ENCODE measurements at regions not wholly inside any gene's neighbourhood (a gene's known extent, or its start where the extent isn't known, plus 50 kb on each side); places are given as distances from the start of the nearest gene placed in this dataset.

- Mint-ChIP-seq H3K9me3 (peaks cover 5% of the 10 kb centered on the region), H3K4me1 (peaks cover 13% of the 10 kb centered on the region), H3K4me3 (no peak overlapping the region), H3K27me3 (no peaks in the 10 kb centered on the region), H3K27ac (no peak overlapping the region), H3K36me3 (peaks cover 6% of the 10 kb centered on the region)
- ATAC-seq (ENCODE audit: low read depth) (no peak), DNase-seq (no peak)
- POLR2A ChIA-PET, result interaction anchor here (1.5 kb wide), 1 partner anchor 12 kb away, joined by 3 read pairs; no protein-coding TSS in a partner anchor
Measured at GRCh38 chr3:18669374-18669773, 244.2 kb upstream of the SATB1 start.

- no peak for ATAC-seq (ENCODE audit: low read depth)
Measured at GRCh38 chr3:18667552-18667951, 242.4 kb upstream of the SATB1 start.

GRCh38 chr3:18666655-18667054, 241.5 kb upstream of the SATB1 start:
- H3K9me3 Mint-ChIP-seq, result peaks cover 11% of the 10 kb centered on the region

More at GRCh38 chr3:18667552-18667951, 242.4 kb upstream of the SATB1 start:
- no peak overlapping the region for H3K4me3 Mint-ChIP-seq
- H3K9me3 Mint-ChIP-seq, result peaks cover 9% of the 10 kb centered on the region
- DNase-seq, result no peak
- no peak overlapping the region for H3K27ac Mint-ChIP-seq
- POLR2A ChIA-PET, result interaction anchor here (0.6 kb wide), 1 partner anchor 235 kb away, joined by 4 read pairs; no protein-coding TSS in a partner anchor
- H3K4me1 Mint-ChIP-seq, result peaks cover 14% of the 10 kb centered on the region
- H3K36me3 Mint-ChIP-seq, result peaks cover 12% of the 10 kb centered on the region
- no peaks in the 10 kb centered on the region for H3K27me3 Mint-ChIP-seq

GRCh38 chr3:18660059-18660458, 234.9 kb upstream of the SATB1 start:
- Mint-ChIP-seq H3K4me3 (no peak overlapping the region), H3K9me3 (peaks cover 9% of the 10 kb centered on the region), H3K36me3 (peaks cover 22% of the 10 kb centered on the region), H3K4me1 (peaks cover 34% of the 10 kb centered on the region), H3K27me3 (no peaks in the 10 kb centered on the region), H3K27ac (no peak overlapping the region)
- POLR2A ChIA-PET, result interaction anchor here (0.7 kb wide), 1 partner anchor 14 kb away, joined by 3 read pairs; no protein-coding TSS in a partner anchor
- DNase-seq, result no peak
- ATAC-seq (ENCODE audit: low read depth), result no peak

More at GRCh38 chr3:18666655-18667054, 241.5 kb upstream of the SATB1 start:
- peaks cover 18% of the 10 kb centered on the region for H3K36me3 Mint-ChIP-seq
- no peak overlapping the region for H3K4me3 Mint-ChIP-seq
- DNase-seq (no peak), ATAC-seq (ENCODE audit: low read depth) (no peak)
- H3K27me3 Mint-ChIP-seq, result no peaks in the 10 kb centered on the region
- H3K27ac Mint-ChIP-seq, result no peak overlapping the region
- H3K4me1 Mint-ChIP-seq, result peaks cover 11% of the 10 kb centered on the region
- POLR2A ChIA-PET, result no interaction called here

- DNase-seq, result peak; percentile 34
- Mint-ChIP-seq H3K27ac (peak overlapping the region; percentile 58), H3K9me3 (peaks cover 10% of the 10 kb centered on the region), H3K4me3 (peak overlapping the region; percentile 39), H3K4me1 (peaks cover 36% of the 10 kb centered on the region), H3K27me3 (no peaks in the 10 kb centered on the region), H3K36me3 (peaks cover 21% of the 10 kb centered on the region)
- POLR2A ChIA-PET, result interaction anchor here (0.8 to 1.9 kb wide), 6 partner anchors 11 to 100 kb away, joined by 3 to 6 read pairs (median 4); no protein-coding TSS in a partner anchor
- ATAC-seq (ENCODE audit: low read depth), result peak; percentile 73
Measured at GRCh38 chr3:18657858-18658820, 233.0 kb upstream of the SATB1 start.

- peaks cover 36% of the 10 kb centered on the region for H3K4me1 Mint-ChIP-seq
Measured at GRCh38 chr3:18656866-18657265, 231.7 kb upstream of the SATB1 start.

GRCh38 chr3:18656410-18656809, 231.3 kb upstream of the SATB1 start:
- Mint-ChIP-seq H3K9me3 (peaks cover 5% of the 10 kb centered on the region), H3K36me3 (peaks cover 9% of the 10 kb centered on the region), H3K27me3 (no peaks in the 10 kb centered on the region), H3K27ac (peak overlapping the region; percentile 6), H3K4me3 (peak overlapping the region; percentile 17), H3K4me1 (peaks cover 40% of the 10 kb centered on the region)
- POLR2A ChIA-PET, result interaction anchor here (1.7 kb wide), 1 partner anchor 11 kb away, joined by 6 read pairs; no protein-coding TSS in a partner anchor
- DNase-seq, result no peak
- ATAC-seq (ENCODE audit: low read depth), result peak; percentile 58

More at GRCh38 chr3:18656866-18657265, 231.7 kb upstream of the SATB1 start:
- H3K27ac Mint-ChIP-seq, result peak overlapping the region; percentile 5
- peak overlapping the region; percentile 17 for H3K4me3 Mint-ChIP-seq
- no peak for ATAC-seq (ENCODE audit: low read depth)
- no peaks in the 10 kb centered on the region for H3K27me3 Mint-ChIP-seq
- DNase-seq, result no peak
- H3K36me3 Mint-ChIP-seq, result peaks cover 13% of the 10 kb centered on the region
- POLR2A ChIA-PET, result interaction anchor here (1.7 kb wide), 1 partner anchor 11 kb away, joined by 6 read pairs; no protein-coding TSS in a partner anchor
- peaks cover 5% of the 10 kb centered on the region for H3K9me3 Mint-ChIP-seq

- POLR2A ChIA-PET, result interaction anchor here (1.7 kb wide), 1 partner anchor 10 kb away, joined by 6 read pairs; no protein-coding TSS in a partner anchor
- Mint-ChIP-seq H3K27me3 (no peaks in the 10 kb centered on the region), H3K36me3 (peaks cover 3% of the 10 kb centered on the region), H3K9me3 (peaks cover 2% of the 10 kb centered on the region), H3K4me1 (peaks cover 39% of the 10 kb centered on the region), H3K27ac (no peak overlapping the region), H3K4me3 (no peak overlapping the region)
- ATAC-seq (ENCODE audit: low read depth), result no peak
- no peak for DNase-seq
Measured at GRCh38 chr3:18655827-18656226, 230.7 kb upstream of the SATB1 start.

- H3K36me3 Mint-ChIP-seq, result peaks cover 2% of the 10 kb centered on the region
- POLR2A ChIA-PET, result no interaction called here
- peaks cover 48% of the 10 kb centered on the region for H3K4me1 Mint-ChIP-seq
- peaks cover 2% of the 10 kb centered on the region for H3K9me3 Mint-ChIP-seq
- H3K27me3 Mint-ChIP-seq, result no peaks in the 10 kb centered on the region
- DNase-seq (no peak), ATAC-seq (ENCODE audit: low read depth) (no peak)
- H3K27ac Mint-ChIP-seq, result no peak overlapping the region
- no peak overlapping the region for H3K4me3 Mint-ChIP-seq
Measured at GRCh38 chr3:18652781-18653180, 227.6 kb upstream of the SATB1 start.

- Mint-ChIP-seq H3K27ac (peak overlapping the region; percentile 39), H3K9me3 (peaks cover 4% of the 10 kb centered on the region), H3K4me3 (no peak overlapping the region), H3K27me3 (no peaks in the 10 kb centered on the region), H3K36me3 (peaks cover 13% of the 10 kb centered on the region), H3K4me1 (peaks cover 33% of the 10 kb centered on the region)
- no peak for ATAC-seq (ENCODE audit: low read depth)
- POLR2A ChIA-PET, result interaction anchor here (0.7 to 1.5 kb wide), 2 partner anchors 62 to 66 kb away, joined by 4 to 5 read pairs; no protein-coding TSS in a partner anchor
- DNase-seq, result no peak
Measured at GRCh38 chr3:18650731-18651130, 225.6 kb upstream of the SATB1 start.

GRCh38 chr3:18649666-18650363, 224.7 kb upstream of the SATB1 start:
- Mint-ChIP-seq H3K9me3 (peaks cover 4% of the 10 kb centered on the region), H3K27me3 (no peaks in the 10 kb centered on the region), H3K27ac (peak overlapping the region; percentile 79), H3K4me3 (peak overlapping the region; percentile 50), H3K36me3 (peaks cover 19% of the 10 kb centered on the region), H3K4me1 (peaks cover 35% of the 10 kb centered on the region)
- no peak for DNase-seq
- ATAC-seq (ENCODE audit: low read depth), result peak; percentile 84
- POLR2A ChIA-PET, result interaction anchor here (0.6 to 1.5 kb wide), 6 partner anchors 62 to 217 kb away, joined by 3 to 5 read pairs (median 4); no protein-coding TSS in a partner anchor

- Mint-ChIP-seq H3K36me3 (peaks cover 21% of the 10 kb centered on the region), H3K4me3 (no peak overlapping the region), H3K9me3 (peaks cover 6% of the 10 kb centered on the region), H3K4me1 (peaks cover 38% of the 10 kb centered on the region), H3K27ac (peak overlapping the region; percentile 79), H3K27me3 (no peaks in the 10 kb centered on the region)
- POLR2A ChIA-PET, result interaction anchor here (0.6 to 1.5 kb wide), 6 partner anchors 63 to 1373 kb away, joined by 3 to 5 read pairs (median 4); no protein-coding TSS in a partner anchor
- ATAC-seq (ENCODE audit: low read depth) (no peak), DNase-seq (no peak)
Measured at GRCh38 chr3:18648868-18649462, 223.8 kb upstream of the SATB1 start.

Measured in activated naive CD8-positive, alpha-beta T cell treated with anti-CD3 and anti-CD28 coated beads, Interleukin-2, amount 10 ng/mL, durations not matched to agents 7 days and 5 days (primary cell).